ENCODE measurements at regions not wholly inside any gene's neighbourhood (a gene's known extent, or its start where the extent isn't known, plus 50 kb on each side); places are given as distances from the start of the nearest gene placed in this dataset.

DNA sequence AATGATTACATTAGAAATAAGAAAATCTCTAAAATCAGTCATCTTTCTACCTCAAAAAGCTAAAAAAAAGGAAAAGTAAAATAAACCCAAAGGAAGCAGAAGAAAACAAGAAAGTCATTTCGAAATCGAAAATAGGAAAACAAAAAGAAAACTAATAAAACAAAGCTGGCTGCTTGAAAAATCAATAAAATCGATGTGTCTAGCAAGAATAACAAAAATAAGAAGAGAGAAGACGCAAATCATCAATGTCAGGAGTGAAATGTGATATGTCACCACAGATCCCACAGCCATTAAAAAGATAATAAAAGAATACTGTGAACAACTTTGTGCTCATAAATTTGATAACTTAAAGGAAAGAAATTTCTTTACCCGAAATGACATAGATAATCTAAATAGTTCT lies 218.1 kb upstream of the S1PR3 start:
- TF ChIP-seq POLR2A (IDR thresholded peaks at IDR 0.05) (no peak), POLR2AphosphoS5 (IDR thresholded peaks at IDR 0.05) (no peak)
